Smooth muscle cell (in vitro differentiated cells): ENCODE measurements at regions not wholly inside any gene's neighbourhood (a gene's known extent, or its start where the extent isn't known, plus 50 kb on each side); places are given as distances from the start of the nearest gene placed in this dataset.

Source experiments
- DNase-seq: peaks from one replicate; lab custom pipeline; 2025; ENCODE audit not compliant: unreplicated experiment; lab: John Stamatoyannopoulos, UW
- H2AFZ ChIP-seq: fragments of 200-600 bp; sonication (generic); 2 replicates; pipeline ENCODE4 v1.6.0; 2016; ENCODE audit warnings: antibody characterized with exemption, low read depth, mild to moderate bottlenecking
- H3F3A ChIP-seq: fragments of 200-600 bp; sonication (generic); 2 replicates; pipeline ENCODE4 v1.6.0; 2017; ENCODE audit warnings: antibody characterized with exemption, low read depth
- H3K27ac ChIP-seq: fragments of 200-600 bp; sonication (generic); 2 replicates; pipeline ENCODE4 v1.5.1; 2016; ENCODE audit warnings: low read depth, mild to moderate bottlenecking
- H3K27me3 ChIP-seq: fragments of 200-600 bp; sonication (generic); 2 replicates; pipeline ENCODE4 v1.6.1; 2016; ENCODE audit warnings: low read depth, mild to moderate bottlenecking
- H3K36me3 ChIP-seq: fragments of 200-600 bp; sonication (generic); 2 replicates; pipeline ENCODE4 v1.5.1; 2016; ENCODE audit warnings: low read depth
- H3K4me1 ChIP-seq: fragments of 200-600 bp; sonication (generic); 2 replicates; pipeline ENCODE4 v1.5.1; 2016; ENCODE audit warnings: low read depth
- H3K4me2 ChIP-seq: fragments of 200-600 bp; sonication (generic); 2 replicates; pipeline ENCODE4 v1.6.0; 2016; ENCODE audit warnings: mild to moderate bottlenecking
- H3K4me3 ChIP-seq: fragments of 200-600 bp; sonication (generic); 2 replicates; pipeline ENCODE4 v1.5.1; 2016; ENCODE audit warnings: mild to moderate bottlenecking
- H3K79me2 ChIP-seq: fragments of 200-600 bp; sonication (generic); 2 replicates; pipeline ENCODE4 v1.6.0; 2016; ENCODE audit warnings: low read depth, mild to moderate bottlenecking
- H3K9ac ChIP-seq: fragments of 200-600 bp; sonication (generic); 2 replicates; pipeline ENCODE4 v1.6.0; 2016; ENCODE audit warnings: low read depth
- H3K9me3 ChIP-seq: fragments of 200-600 bp; sonication (generic); replicated peaks from 2 replicates; pipeline ENCODE4 v1.5.1; 2016; ENCODE audit warnings: low read depth
- H4K20me1 ChIP-seq: fragments of 200-600 bp; sonication (generic); 2 replicates; pipeline ENCODE4 v1.6.0; 2016; ENCODE audit warnings: low read depth
- WGBS: methylation state at CpG from one replicate; pipeline ENCODE4 v1.1.7; 2016; ENCODE audit warnings: low lambda C conversion rate; 5-methylcytosine and 5-hydroxymethylcytosine counted together
- TF ChIP-seq, protein P1 (sequence below): fragments of 200-600 bp; sonication (generic); IDR thresholded peaks from 2 replicates; pipeline ENCODE4 v1.5.1; 2017; ENCODE audit warnings: borderline replicate concordance, mild to moderate bottlenecking, antibody characterized with exemption; ENCODE audit not compliant: insufficient read depth, poor library complexity, severe bottlenecking

DNA sequence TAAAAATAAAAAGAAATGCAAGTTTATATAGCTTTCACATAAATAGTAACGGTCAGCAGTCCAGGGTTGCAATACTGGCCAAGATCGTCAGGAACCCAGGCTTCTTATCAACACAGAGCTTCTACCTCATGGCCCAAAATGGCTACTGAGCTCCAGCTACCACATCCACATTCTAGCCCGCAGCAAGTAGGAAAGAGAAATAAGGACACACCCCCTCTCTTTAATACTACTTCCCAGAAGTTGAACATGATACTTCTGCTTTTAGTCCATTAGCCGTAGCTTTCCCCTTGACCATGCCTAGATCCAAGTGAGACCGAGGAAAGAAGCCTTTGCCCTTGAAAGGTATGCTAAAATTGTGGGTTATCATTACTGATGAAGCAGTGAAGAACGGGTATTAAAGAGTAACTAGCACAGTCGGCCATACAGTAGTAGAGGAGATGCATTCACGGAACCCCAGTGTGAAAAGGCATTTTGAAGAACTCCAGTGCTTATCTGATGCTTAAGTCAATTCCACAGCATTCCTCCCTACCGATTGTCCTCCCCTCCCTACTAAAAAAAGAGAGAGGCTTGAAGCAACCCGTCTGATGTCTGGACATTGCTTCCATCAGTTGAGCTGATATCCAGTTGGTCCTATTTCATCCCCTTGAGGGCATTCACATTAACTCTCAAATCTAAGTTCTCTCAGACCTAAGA, 226.9 kb upstream of the RREB1 start:
- Histone ChIP-seq H4K20me1 (no peaks in the 10 kb centered on the region), H3K36me3 (no peaks in the 10 kb centered on the region), H3K4me3 (no peak overlapping the region), H3K27ac (no peak overlapping the region), H2AFZ (no peak overlapping the region), H3K9ac (no peak overlapping the region), H3K27me3 (no peaks in the 10 kb centered on the region), H3K9me3 (no peaks in the 10 kb centered on the region), H3K79me2 (no peaks in the 10 kb centered on the region), H3K4me2 (no peak overlapping the region), H3F3A (peaks cover 22% of the 10 kb centered on the region), H3K4me1 (no peaks in the 10 kb centered on the region)
- WGBS, result 74% methylated on average over 10 of the region's 10 CpGs
- DNase-seq, result no peak
- TF ChIP-seq, protein P1, sequence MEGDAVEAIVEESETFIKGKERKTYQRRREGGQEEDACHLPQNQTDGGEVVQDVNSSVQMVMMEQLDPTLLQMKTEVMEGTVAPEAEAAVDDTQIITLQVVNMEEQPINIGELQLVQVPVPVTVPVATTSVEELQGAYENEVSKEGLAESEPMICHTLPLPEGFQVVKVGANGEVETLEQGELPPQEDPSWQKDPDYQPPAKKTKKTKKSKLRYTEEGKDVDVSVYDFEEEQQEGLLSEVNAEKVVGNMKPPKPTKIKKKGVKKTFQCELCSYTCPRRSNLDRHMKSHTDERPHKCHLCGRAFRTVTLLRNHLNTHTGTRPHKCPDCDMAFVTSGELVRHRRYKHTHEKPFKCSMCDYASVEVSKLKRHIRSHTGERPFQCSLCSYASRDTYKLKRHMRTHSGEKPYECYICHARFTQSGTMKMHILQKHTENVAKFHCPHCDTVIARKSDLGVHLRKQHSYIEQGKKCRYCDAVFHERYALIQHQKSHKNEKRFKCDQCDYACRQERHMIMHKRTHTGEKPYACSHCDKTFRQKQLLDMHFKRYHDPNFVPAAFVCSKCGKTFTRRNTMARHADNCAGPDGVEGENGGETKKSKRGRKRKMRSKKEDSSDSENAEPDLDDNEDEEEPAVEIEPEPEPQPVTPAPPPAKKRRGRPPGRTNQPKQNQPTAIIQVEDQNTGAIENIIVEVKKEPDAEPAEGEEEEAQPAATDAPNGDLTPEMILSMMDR, result no peak

DNA sequence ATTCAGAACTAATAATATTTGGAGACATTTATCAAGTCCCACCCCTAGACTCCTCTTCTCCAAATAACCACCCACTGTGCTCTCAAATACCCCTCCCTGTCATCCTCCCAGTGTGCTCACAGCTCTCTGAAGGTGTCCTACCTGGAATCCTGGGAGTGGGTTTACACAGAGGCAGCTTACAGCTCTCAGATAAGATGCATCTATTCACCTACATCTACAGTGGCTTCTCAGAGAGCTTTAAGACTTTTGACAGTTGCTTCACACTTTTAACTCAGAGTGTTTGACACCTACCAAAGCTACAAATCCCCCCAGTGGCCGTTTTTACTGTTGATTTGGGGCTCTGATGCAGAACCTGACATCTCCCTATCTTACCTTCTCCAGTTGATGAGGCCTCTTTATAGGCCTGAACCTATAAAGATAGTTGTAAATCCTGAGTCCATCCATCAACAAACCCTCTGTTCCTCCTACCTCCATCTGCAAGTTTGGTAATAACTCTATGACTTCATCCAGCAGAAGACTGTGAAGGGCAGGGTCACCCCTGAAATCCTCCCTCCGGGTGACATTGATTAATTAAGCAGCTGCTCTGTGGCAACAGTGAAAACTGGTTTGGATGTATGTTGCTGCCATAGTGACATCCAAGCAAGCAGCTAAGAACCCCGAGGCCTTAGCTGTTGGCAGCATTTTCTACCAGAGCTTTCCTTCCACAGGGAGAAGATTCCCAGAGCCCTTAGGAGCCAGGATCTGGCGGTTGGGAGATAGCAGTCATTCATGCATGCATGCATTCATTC, 226.1 kb upstream of the RREB1 start:
- TF ChIP-seq, protein P1, result no peak
- Histone ChIP-seq H3K27ac (no peak overlapping the region), H3K36me3 (no peaks in the 10 kb centered on the region), H3K27me3 (no peaks in the 10 kb centered on the region), H4K20me1 (no peaks in the 10 kb centered on the region), H3K9me3 (no peaks in the 10 kb centered on the region), H2AFZ (no peak overlapping the region), H3K9ac (no peak overlapping the region), H3K79me2 (no peaks in the 10 kb centered on the region), H3K4me3 (no peak overlapping the region), H3K4me1 (no peaks in the 10 kb centered on the region), H3F3A (peaks cover 16% of the 10 kb centered on the region), H3K4me2 (no peak overlapping the region)
- WGBS, result 68% methylated on average over 4 of the region's 4 CpGs
- no peak for DNase-seq

DNA sequence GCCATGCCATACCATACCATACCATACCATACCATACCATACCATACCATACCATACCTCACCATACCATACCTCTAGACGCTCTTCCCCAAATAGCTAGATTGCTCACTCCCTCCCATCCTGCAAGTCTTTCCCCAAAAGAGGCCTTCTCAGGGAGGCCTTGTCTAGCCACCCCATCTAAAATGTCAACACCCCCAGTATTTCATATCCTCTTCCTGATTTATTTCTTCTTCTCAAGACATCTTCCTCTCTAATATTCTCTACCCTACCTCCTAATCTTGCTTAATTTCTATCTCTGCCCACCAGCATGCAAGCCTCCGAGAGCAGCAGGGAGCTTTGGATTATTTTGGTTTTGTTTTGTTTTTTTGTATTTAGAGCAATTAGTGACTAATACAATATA, 225.2 kb upstream of the RREB1 start:
- H3K4me1 ChIP-seq, result no peaks in the 10 kb centered on the region
- 96% methylated on average over 2 of the region's 2 CpGs for WGBS
- H3K27me3 ChIP-seq, result no peaks in the 10 kb centered on the region
- H3K9me3 ChIP-seq, result no peaks in the 10 kb centered on the region
- H2AFZ ChIP-seq, result no peak overlapping the region
- no peaks in the 10 kb centered on the region for H4K20me1 ChIP-seq
- no peaks in the 10 kb centered on the region for H3K36me3 ChIP-seq
- TF ChIP-seq, protein P1, result no peak
- DNase-seq, result no peak
- H3K79me2 ChIP-seq, result no peaks in the 10 kb centered on the region
- no peak overlapping the region for H3K4me2 ChIP-seq
- H3F3A ChIP-seq, result peaks cover 10% of the 10 kb centered on the region
- H3K9ac ChIP-seq, result no peak overlapping the region
- H3K4me3 ChIP-seq, result no peak overlapping the region
- H3K27ac ChIP-seq, result no peak overlapping the region

DNA sequence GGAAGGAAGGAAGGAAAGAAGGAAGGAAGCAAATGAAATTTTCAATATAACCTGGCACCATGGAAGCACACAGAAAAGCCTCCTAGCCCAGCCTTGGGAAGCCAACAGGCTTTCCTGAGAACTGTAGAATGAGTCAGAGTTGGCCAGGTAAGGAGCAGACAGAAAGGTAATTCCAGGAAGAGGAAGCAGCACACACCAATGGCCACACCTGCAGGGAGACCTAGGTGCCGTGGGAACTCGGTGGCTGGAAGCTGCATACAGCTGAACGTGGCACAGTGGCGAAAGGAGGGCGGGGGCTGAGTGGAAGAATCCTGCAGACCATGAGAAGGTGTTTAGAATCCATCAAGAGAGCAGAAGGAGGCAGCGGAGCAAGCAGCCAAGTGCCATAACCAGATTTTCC, 224.8 kb upstream of the RREB1 start:
- no peak overlapping the region for H3K27ac ChIP-seq
- DNase-seq, result no peak
- H3K4me1 ChIP-seq, result no peaks in the 10 kb centered on the region
- 88% methylated on average over 6 of the region's 6 CpGs for WGBS
- H3K27me3 ChIP-seq, result no peaks in the 10 kb centered on the region
- no peaks in the 10 kb centered on the region for H3K9me3 ChIP-seq
- no peaks in the 10 kb centered on the region for H3K36me3 ChIP-seq
- H2AFZ ChIP-seq, result no peak overlapping the region
- no peak overlapping the region for H3K4me2 ChIP-seq
- H3K4me3 ChIP-seq, result no peak overlapping the region
- peaks cover 10% of the 10 kb centered on the region for H3F3A ChIP-seq
- no peak overlapping the region for H3K9ac ChIP-seq
- no peaks in the 10 kb centered on the region for H3K79me2 ChIP-seq
- no peaks in the 10 kb centered on the region for H4K20me1 ChIP-seq
- TF ChIP-seq, protein P1, result no peak
